IMR-90 (cell line): ENCODE measurements at regions not wholly inside any gene's neighbourhood (a gene's known extent, or its start where the extent isn't known, plus 50 kb on each side); places are given as distances from the start of the nearest gene placed in this dataset.

Source experiments
- ATAC-seq: fragments of 200-7000 bp; cut with Tn5 transposase; 2 replicates; pipeline ENCODE4 v1.9.1; 2020; ENCODE audit warnings: low read depth, mild to moderate bottlenecking, moderate library complexity
- BruUV-seq: library from RNA; stranded (reverse); fragments of 400-500 nt; replicated peaks from 2 replicates; lab custom pipeline; 2021; lab: Mats Ljungman, UMichigan
- CTCF ChIA-PET: fragments of 300-600 bp; formaldehyde crosslinking; extraction: SDS; loops from one replicate; lab custom pipeline; 2021; ENCODE audit warnings: antibody characterized with exemption; lab: Yijun Ruan, JAX
- POLR2A ChIA-PET: fragments of 300-600 bp; sonication (Branson Sonifier 250); formaldehyde crosslinking; loops from one replicate; lab custom pipeline; 2022; ENCODE audit warnings: antibody characterized with exemption; ENCODE audit not compliant: unreplicated experiment; lab: Charles Lee
- DNase-seq: peaks from one replicate; pipeline ENCODE4 v3.0.0; 2013
- H2AFZ ChIP-seq: replicated peaks from 2 replicates; pipeline ENCODE3; 2013; ENCODE audit warnings: low read length, mild to moderate bottlenecking; ENCODE audit not compliant: poor library complexity
- H2AK5ac ChIP-seq: 2 replicates; pipeline ENCODE4 v1.6.1; 2013; ENCODE audit warnings: low read depth, low read length, inconsistent platforms
- H2AK9ac ChIP-seq: replicated peaks from 2 replicates; pipeline ENCODE3; 2013; ENCODE audit warnings: mild to moderate bottlenecking, low read depth, low read length, moderate library complexity; ENCODE audit not compliant: poor library complexity
- H2BK120ac ChIP-seq: 2 replicates; pipeline ENCODE4 v1.6.1; 2013; ENCODE audit warnings: low read depth, low read length, inconsistent platforms
- H2BK15ac ChIP-seq: 3 replicates; pipeline ENCODE4 v1.6.1; 2013; ENCODE audit warnings: low read depth, low read length, inconsistent platforms
- H2BK20ac ChIP-seq: 2 replicates; pipeline ENCODE4 v1.6.1; 2013; ENCODE audit warnings: low read depth, mild to moderate bottlenecking, inconsistent platforms, low read length, moderate library complexity
- H2BK5ac ChIP-seq: 2 replicates; pipeline ENCODE4 v1.6.1; 2013; ENCODE audit warnings: mild to moderate bottlenecking, low read depth, low read length, inconsistent platforms; ENCODE audit not compliant: poor library complexity, severe bottlenecking
- H3K14ac ChIP-seq: replicated peaks from 2 replicates; pipeline ENCODE4 v1.6.1; 2013; ENCODE audit warnings: low read depth, low read length, inconsistent platforms
- H3K18ac ChIP-seq: 2 replicates; pipeline ENCODE4 v1.6.1; 2013; ENCODE audit warnings: low read depth, low read length, control low read depth
- H3K23ac ChIP-seq: 2 replicates; pipeline ENCODE4 v1.6.1; 2013; ENCODE audit warnings: low read depth, low read length, inconsistent platforms
- H3K27ac ChIP-seq: 2 replicates; pipeline ENCODE4 v1.5.1; 2013; ENCODE audit warnings: mild to moderate bottlenecking, control low read depth, low read length; ENCODE audit not compliant: insufficient read depth
- H3K27me3 ChIP-seq: 2 replicates; pipeline ENCODE4 v1.6.1; 2013; ENCODE audit warnings: low read length; ENCODE audit not compliant: control insufficient read depth, insufficient read depth
- H3K36me3 ChIP-seq: 2 replicates; pipeline ENCODE4 v1.6.1; 2013; ENCODE audit warnings: low read length, mixed read lengths; ENCODE audit not compliant: control insufficient read depth, insufficient read depth
- H3K4ac ChIP-seq: 2 replicates; pipeline ENCODE4 v1.6.1; 2013; ENCODE audit warnings: low read depth, low read length, inconsistent platforms
- H3K4me1 ChIP-seq: 2 replicates; pipeline ENCODE4 v1.6.1; 2013; ENCODE audit warnings: low read length, mixed read lengths; ENCODE audit not compliant: control insufficient read depth, insufficient read depth
- H3K4me2 ChIP-seq: 2 replicates; pipeline ENCODE4 v1.6.1; 2013; ENCODE audit warnings: low read depth, mild to moderate bottlenecking, control low read depth, low read length, moderate library complexity
- H3K4me3 ChIP-seq: 2 replicates; pipeline ENCODE4 v1.5.1; 2013; ENCODE audit warnings: low read depth, mild to moderate bottlenecking, control low read depth, low read length, moderate library complexity; ENCODE audit not compliant: insufficient read depth
- H3K56ac ChIP-seq: 2 replicates; pipeline ENCODE4 v1.6.1; 2013; ENCODE audit warnings: low read length, inconsistent platforms; ENCODE audit not compliant: insufficient read depth; ENCODE audit errors: extremely low read depth
- H3K79me1 ChIP-seq, 2 experiments: 2 replicates each; pipeline ENCODE4 v1.6.1; 2013; ENCODE audit warnings: low read length in 2 of 2, inconsistent platforms in 1 of 2, low read depth in 1 of 2
- H3K9ac ChIP-seq: 2 replicates; pipeline ENCODE4 v1.6.1; 2013; ENCODE audit warnings: low read depth, low read length, control low read depth
- H3K9me1 ChIP-seq: 2 replicates; pipeline ENCODE4 v1.6.1; 2013; ENCODE audit warnings: low read length, inconsistent platforms; ENCODE audit not compliant: insufficient read depth
- H3K9me3 ChIP-seq: 2 replicates; pipeline ENCODE4 v1.6.1; 2013; ENCODE audit warnings: low read length; ENCODE audit not compliant: control insufficient read depth, insufficient read depth
- H4K20me1 ChIP-seq: 2 replicates; pipeline ENCODE4 v1.6.1; 2013; ENCODE audit warnings: low read length, inconsistent platforms; ENCODE audit not compliant: insufficient read depth
- H4K5ac ChIP-seq: 2 replicates; pipeline ENCODE4 v1.6.1; 2013; ENCODE audit warnings: mild to moderate bottlenecking, low read depth, low read length, control low read depth
- H4K8ac ChIP-seq, 2 experiments: 2 replicates each; pipeline ENCODE4 v1.6.1; 2013; ENCODE audit warnings: low read depth in 2 of 2, low read length in 2 of 2, control low read depth in 1 of 2, inconsistent platforms in 1 of 2
- H4K91ac ChIP-seq: 2 replicates; pipeline ENCODE4 v1.6.1; 2013; ENCODE audit warnings: low read depth, low read length, inconsistent platforms; ENCODE audit not compliant: insufficient read depth
- CEBPB ChIP-seq: IDR thresholded peaks from 2 replicates; pipeline ENCODE4 v1.6.1; 2012; ENCODE audit warnings: low read depth, low read length, improper control_type of control experiment
- MAZ ChIP-seq: IDR thresholded peaks from 2 replicates; pipeline ENCODE4 v1.6.1; 2012; ENCODE audit warnings: low read depth, mild to moderate bottlenecking, low read length, improper control_type of control experiment, moderate library complexity, borderline replicate concordance
- RAD21 ChIP-seq: IDR thresholded peaks from 2 replicates; pipeline ENCODE4 v1.6.1; 2012; ENCODE audit warnings: low read length, improper control_type of control experiment
- dilution Hi-C: fragments of 300-500 bp; cut with HindIII; formaldehyde crosslinking; loops from one replicate; pipeline ENCODE4 v1.14.3; 2018; ENCODE audit warnings: low sequenced_read_pairs; ENCODE audit not compliant: unreplicated experiment
- in situ Hi-C: fragments of 300-500 bp; cut with MboI; formaldehyde crosslinking; loops from 3 replicates; pipeline ENCODE4 v1.14.3; 2019; ENCODE audit warnings: low sequenced_read_pairs, inconsistent platforms, mixed read lengths
- intact Hi-C: fragments of 100-400 bp; cut with micrococcal nuclease; formaldehyde crosslinking; loops from 2 replicates; pipeline ENCODE4 v1.10.0; 2022
- TF ChIP-seq, protein P1 (sequence below): fragments of 150-350 bp; IDR thresholded peaks from 2 replicates; pipeline ENCODE4 v1.6.1; 2017; ENCODE audit warnings: mild to moderate bottlenecking, antibody characterized with exemption, low read length, low read depth

DNA sequence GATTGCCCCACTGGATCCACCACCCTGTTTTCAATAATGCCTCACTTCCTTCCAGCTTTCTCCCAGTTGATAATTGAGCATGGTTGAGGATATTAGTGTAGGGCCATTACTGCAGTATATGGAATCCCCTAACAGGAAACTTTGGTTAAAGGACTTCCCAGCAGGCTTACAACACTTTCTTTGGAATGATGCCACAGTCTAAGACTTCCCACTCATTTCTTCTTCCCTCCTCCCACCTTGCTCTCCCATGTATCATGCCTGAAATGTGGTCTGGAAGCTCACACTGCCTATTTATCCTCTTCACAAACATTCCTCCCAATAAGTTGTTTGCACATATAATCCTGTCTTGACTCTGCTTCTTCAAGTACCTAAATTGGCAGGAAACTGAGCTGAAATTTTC is 863.3 kb downstream of the CENPC start:
- POLR2A ChIA-PET, result no interaction called here
- CTCF ChIA-PET, result no interaction called here
- DNase-seq, result peak; percentile 3

More for the DNA sequence above, 863.3 kb downstream of the CENPC start:
- Histone ChIP-seq H3K27ac (no peak overlapping the region), H3K9me3 (0 out of 2 replicates have a peak, but pooled peaks cover 2% of the 10 kb centered on the region), H3K14ac (no peak overlapping the region), H3K23ac (no peak overlapping the region), H4K8ac (no peak overlapping the region), H3K9me1 (no peaks in the 10 kb centered on the region), H4K20me1 (no peaks in the 10 kb centered on the region), H4K91ac (no peak overlapping the region), H2BK5ac (no peak overlapping the region), H3K18ac (no peak overlapping the region), H2AK5ac (no peak overlapping the region), H2BK15ac (no peak overlapping the region), H4K5ac (no peak overlapping the region), H2BK20ac (no peak overlapping the region), H2AK9ac (no peak overlapping the region), H3K79me1 (no peaks in the 10 kb centered on the region), H3K56ac (no peak overlapping the region), H2AFZ (no peak overlapping the region), H3K36me3 (no peaks in the 10 kb centered on the region), H3K4me2 (no peak overlapping the region), H3K4me1 (no peaks in the 10 kb centered on the region), H3K4ac (no peak overlapping the region), H3K4me3 (no peak overlapping the region), H3K9ac (no peak overlapping the region), H2BK120ac (no peak overlapping the region), H3K27me3 (no peaks in the 10 kb centered on the region)
- TF ChIP-seq RAD21 (no peak), CEBPB (no peak), MAZ (no peak)
- TF ChIP-seq, protein P1, sequence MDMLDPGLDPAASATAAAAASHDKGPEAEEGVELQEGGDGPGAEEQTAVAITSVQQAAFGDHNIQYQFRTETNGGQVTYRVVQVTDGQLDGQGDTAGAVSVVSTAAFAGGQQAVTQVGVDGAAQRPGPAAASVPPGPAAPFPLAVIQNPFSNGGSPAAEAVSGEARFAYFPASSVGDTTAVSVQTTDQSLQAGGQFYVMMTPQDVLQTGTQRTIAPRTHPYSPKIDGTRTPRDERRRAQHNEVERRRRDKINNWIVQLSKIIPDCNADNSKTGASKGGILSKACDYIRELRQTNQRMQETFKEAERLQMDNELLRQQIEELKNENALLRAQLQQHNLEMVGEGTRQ, result no peak
- dilution Hi-C loops (no loop called here), intact Hi-C loops (no loop called here), in situ Hi-C loops (no loop called here)
- no TSS peak for BruUV-seq
- ATAC-seq, result no peak
